ENCODE measurements at regions not wholly inside any gene's neighbourhood (a gene's known extent, or its start where the extent isn't known, plus 50 kb on each side); places are given as distances from the start of the nearest gene placed in this dataset.

DNA sequence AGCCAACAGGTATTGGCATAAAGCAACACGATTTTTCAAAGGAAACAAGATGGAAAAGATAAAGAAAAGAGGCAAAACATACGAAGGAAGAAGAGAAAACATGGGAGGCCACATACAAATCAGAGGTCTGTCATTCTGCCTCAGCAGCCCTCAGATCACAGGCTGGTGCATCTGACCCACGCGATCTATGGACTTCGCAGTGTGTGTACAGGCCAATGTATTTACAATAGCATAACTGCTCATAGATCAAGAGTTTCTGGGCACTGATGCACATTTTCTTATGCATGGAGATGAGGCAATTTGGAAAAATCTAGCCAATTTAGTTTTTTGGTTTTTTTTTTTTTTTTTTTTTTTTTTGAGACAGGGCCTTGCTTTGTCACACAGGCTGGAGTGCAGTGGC lies 245.4 kb downstream of the DUSP6 start:
- no peak overlapping the region for H3K4me3 ChIP-seq (replicated peaks in 1 of 3; ENCODE audit: low read depth in 2 of 3, low read length in 3 of 3)
- TF ChIP-seq, protein P1, sequence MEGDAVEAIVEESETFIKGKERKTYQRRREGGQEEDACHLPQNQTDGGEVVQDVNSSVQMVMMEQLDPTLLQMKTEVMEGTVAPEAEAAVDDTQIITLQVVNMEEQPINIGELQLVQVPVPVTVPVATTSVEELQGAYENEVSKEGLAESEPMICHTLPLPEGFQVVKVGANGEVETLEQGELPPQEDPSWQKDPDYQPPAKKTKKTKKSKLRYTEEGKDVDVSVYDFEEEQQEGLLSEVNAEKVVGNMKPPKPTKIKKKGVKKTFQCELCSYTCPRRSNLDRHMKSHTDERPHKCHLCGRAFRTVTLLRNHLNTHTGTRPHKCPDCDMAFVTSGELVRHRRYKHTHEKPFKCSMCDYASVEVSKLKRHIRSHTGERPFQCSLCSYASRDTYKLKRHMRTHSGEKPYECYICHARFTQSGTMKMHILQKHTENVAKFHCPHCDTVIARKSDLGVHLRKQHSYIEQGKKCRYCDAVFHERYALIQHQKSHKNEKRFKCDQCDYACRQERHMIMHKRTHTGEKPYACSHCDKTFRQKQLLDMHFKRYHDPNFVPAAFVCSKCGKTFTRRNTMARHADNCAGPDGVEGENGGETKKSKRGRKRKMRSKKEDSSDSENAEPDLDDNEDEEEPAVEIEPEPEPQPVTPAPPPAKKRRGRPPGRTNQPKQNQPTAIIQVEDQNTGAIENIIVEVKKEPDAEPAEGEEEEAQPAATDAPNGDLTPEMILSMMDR (IDR thresholded peaks at IDR 0.05): no peak
- H3K4me1 ChIP-seq (ENCODE audit: control insufficient read depth in 1 of 2, insufficient read depth in 2 of 2, low read length in 2 of 2): no peaks in the 10 kb centered on the region
- Mint-ChIP-seq H3K27ac (no peak overlapping the region), H3K27me3 (ENCODE audit: low read depth in 3 of 3) (peaks cover 0 to 2% (median 1%) of the 10 kb centered on the region in 3 donors), H3K4me3 (no peak overlapping the region), H3K9me3 (peaks cover 0 to 3% (median 0%) of the 10 kb centered on the region in 7 donors), H3K36me3 (no peaks in the 10 kb centered on the region), H3K4me1 (no peaks in the 10 kb centered on the region)
- 94% methylated on average over 2 of the region's 5 CpGs for WGBS (ENCODE audit: insufficient coverage)
- H4K20me1 ChIP-seq (ENCODE audit: insufficient read depth, low read length): no peaks in the 10 kb centered on the region
- no peak overlapping the region for H2AFZ ChIP-seq (ENCODE audit: insufficient read depth, low read depth, low read length, poor library complexity, severe bottlenecking)
- no peak overlapping the region for H3K9ac ChIP-seq (ENCODE audit: insufficient read depth, low read length, poor library complexity, severe bottlenecking)
- no peaks in the 10 kb centered on the region for H3K27me3 ChIP-seq (ENCODE audit: control insufficient read depth in 2 of 2, insufficient read depth in 2 of 2, low read length in 2 of 2)
- no peak overlapping the region for H3K27ac ChIP-seq (ENCODE audit: low read depth in 1 of 2, low read length in 2 of 2)
- H3K36me3 ChIP-seq (replicated peaks in 1 of 2; ENCODE audit: control insufficient read depth in 1 of 2, insufficient read depth in 2 of 2, low read length in 2 of 2): no peaks in the 10 kb centered on the region
- no peak overlapping the region for H3K4me2 ChIP-seq (replicated peaks; ENCODE audit: extremely low read depth, low read length, poor library complexity, severe bottlenecking)
- H3K9me3 ChIP-seq (replicated peaks in 1 of 2; ENCODE audit: control insufficient read depth in 1 of 2, insufficient read depth in 1 of 2, low read length in 2 of 2): no peaks in the 10 kb centered on the region
- H3K79me2 ChIP-seq (ENCODE audit: insufficient read depth, low read length): no peaks in the 10 kb centered on the region
- no peak for DNase-seq
- intact Hi-C loops (cut with micrococcal nuclease): no loop called here

DNA sequence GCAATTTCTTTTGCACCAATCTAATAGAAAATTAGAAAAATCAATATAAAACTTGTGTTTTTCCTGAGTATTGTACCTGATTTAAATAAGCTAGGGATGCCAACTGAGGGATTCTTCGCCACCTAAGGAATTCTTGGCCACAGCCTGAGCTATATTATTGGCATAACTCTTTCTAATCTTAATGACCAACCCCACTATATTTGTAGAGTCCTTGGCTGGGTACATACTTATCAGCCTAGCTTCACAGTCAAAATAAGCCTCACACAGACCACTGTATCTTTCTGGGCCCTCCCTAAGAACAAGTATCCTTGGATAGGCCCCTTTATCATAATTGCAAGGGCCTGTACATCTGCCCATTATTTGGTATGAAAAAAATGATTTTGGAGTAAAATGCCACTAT lies 247.1 kb downstream of the DUSP6 start:
- Mint-ChIP-seq H3K27me3 (ENCODE audit: low read depth in 3 of 3) (peaks cover 0 to 7% (median 1%) of the 10 kb centered on the region in 3 donors), H3K9me3 (peaks cover 0 to 2% (median 0%) of the 10 kb centered on the region in 7 donors), H3K27ac (no peak overlapping the region), H3K4me1 (no peaks in the 10 kb centered on the region), H3K36me3 (no peaks in the 10 kb centered on the region), H3K4me3 (no peak overlapping the region)
- H2AFZ ChIP-seq (ENCODE audit: insufficient read depth, low read depth, low read length, poor library complexity, severe bottlenecking): no peak overlapping the region
- no peaks in the 10 kb centered on the region for H3K36me3 ChIP-seq (replicated peaks in 1 of 2; ENCODE audit: control insufficient read depth in 1 of 2, insufficient read depth in 2 of 2, low read length in 2 of 2)
- whole genome bisulfite sequencing (ENCODE audit: insufficient coverage): no CpG with 5 or more reads among the region's 1 CpG
- intact Hi-C loops (cut with micrococcal nuclease): no loop called here
- H3K4me2 ChIP-seq (replicated peaks; ENCODE audit: extremely low read depth, low read length, poor library complexity, severe bottlenecking): no peak overlapping the region
- H3K27me3 ChIP-seq (ENCODE audit: control insufficient read depth in 2 of 2, insufficient read depth in 2 of 2, low read length in 2 of 2): no peaks in the 10 kb centered on the region
- no peaks in the 10 kb centered on the region for H3K4me1 ChIP-seq (ENCODE audit: control insufficient read depth in 1 of 2, insufficient read depth in 2 of 2, low read length in 2 of 2)
- TF ChIP-seq, protein P1 (IDR thresholded peaks at IDR 0.05): no peak
- no peak overlapping the region for H3K27ac ChIP-seq (ENCODE audit: low read depth in 1 of 2, low read length in 2 of 2)
- H3K9me3 ChIP-seq (replicated peaks in 1 of 2; ENCODE audit: control insufficient read depth in 1 of 2, insufficient read depth in 1 of 2, low read length in 2 of 2): no peaks in the 10 kb centered on the region
- no peaks in the 10 kb centered on the region for H3K79me2 ChIP-seq (ENCODE audit: insufficient read depth, low read length)
- H3K4me3 ChIP-seq (replicated peaks in 1 of 3; ENCODE audit: low read depth in 2 of 3, low read length in 3 of 3): no peak overlapping the region
- H4K20me1 ChIP-seq (ENCODE audit: insufficient read depth, low read length): no peaks in the 10 kb centered on the region
- no peak for DNase-seq
- no peak overlapping the region for H3K9ac ChIP-seq (ENCODE audit: insufficient read depth, low read length, poor library complexity, severe bottlenecking)

Measured in CD14-positive monocyte (primary cell).